ENCODE measurements at regions not wholly inside any gene's neighbourhood (a gene's known extent, or its start where the extent isn't known, plus 50 kb on each side); places are given as distances from the start of the nearest gene placed in this dataset.

- no peak for DNase-seq
Observed at GRCh38 chr12:125919856-125920470, 854.7 kb downstream of the AACS start.

- DNase-seq: no peak
Observed at GRCh38 chr12:125922330-125922729, 857.1 kb downstream of the AACS start.

GRCh38 chr12:125936502-125936901 lies 871.3 kb downstream of the AACS start:
- DNase-seq: no peak

GRCh38 chr12:125944446-125944845 lies 879.2 kb downstream of the AACS start:
- no peak for DNase-seq

GRCh38 chr12:125949471-125949870 lies 884.2 kb downstream of the AACS start:
- DNase-seq: no peak

GRCh38 chr12:125954362-125954761 lies 889.1 kb downstream of the AACS start:
- no peak for DNase-seq

- no peak for DNase-seq
Observed at GRCh38 chr12:125956186-125956585, 891.0 kb downstream of the AACS start.

GRCh38 chr12:125966641-125967040 lies 901.4 kb downstream of the AACS start:
- no peak for DNase-seq

- no peak for DNase-seq
Observed at GRCh38 chr12:125968413-125968812, 903.2 kb downstream of the AACS start.

GRCh38 chr12:125971981-125972380 lies 906.7 kb downstream of the AACS start:
- DNase-seq: no peak

GRCh38 chr12:125978286-125978685 lies 913.1 kb downstream of the AACS start:
- DNase-seq: no peak

GRCh38 chr12:125981610-125982253 lies 916.5 kb downstream of the AACS start:
- DNase-seq: no peak

- DNase-seq: peak in 1 of 2 donors; percentile 34
Observed at GRCh38 chr12:125983094-125983783, 918.0 kb downstream of the AACS start.

GRCh38 chr12:125983784-125984500 lies 918.7 kb downstream of the AACS start:
- no peak for DNase-seq

- no peak for DNase-seq
Observed at GRCh38 chr12:125988545-125988944, 923.3 kb downstream of the AACS start.

- DNase-seq: no peak
Observed at GRCh38 chr12:125989696-125990095, 924.5 kb downstream of the AACS start.

- peak in 1 of 2 donors; percentile 67 for DNase-seq
Observed at GRCh38 chr12:125996443-125996842, 931.2 kb downstream of the AACS start.

- no peak for DNase-seq
Observed at GRCh38 chr12:125999628-126000027, 934.4 kb downstream of the AACS start.

GRCh38 chr12:126019385-126019784 lies 954.1 kb downstream of the AACS start:
- DNase-seq: no peak

GRCh38 chr12:126021675-126022074 lies 956.4 kb downstream of the AACS start:
- DNase-seq: no peak

- DNase-seq: no peak
Observed at GRCh38 chr12:126027825-126028224, 962.6 kb downstream of the AACS start.

- no peak for DNase-seq
Observed at GRCh38 chr12:126030573-126030972, 965.3 kb downstream of the AACS start.

- no peak for DNase-seq
Observed at GRCh38 chr12:126033751-126034150, 968.5 kb downstream of the AACS start.

- no peak for DNase-seq
Observed at GRCh38 chr12:126036348-126036747, 971.1 kb downstream of the AACS start.
